ENCODE measurements at regions not wholly inside any gene's neighbourhood (a gene's known extent, or its start where the extent isn't known, plus 50 kb on each side); places are given as distances from the start of the nearest gene placed in this dataset.

DNA sequence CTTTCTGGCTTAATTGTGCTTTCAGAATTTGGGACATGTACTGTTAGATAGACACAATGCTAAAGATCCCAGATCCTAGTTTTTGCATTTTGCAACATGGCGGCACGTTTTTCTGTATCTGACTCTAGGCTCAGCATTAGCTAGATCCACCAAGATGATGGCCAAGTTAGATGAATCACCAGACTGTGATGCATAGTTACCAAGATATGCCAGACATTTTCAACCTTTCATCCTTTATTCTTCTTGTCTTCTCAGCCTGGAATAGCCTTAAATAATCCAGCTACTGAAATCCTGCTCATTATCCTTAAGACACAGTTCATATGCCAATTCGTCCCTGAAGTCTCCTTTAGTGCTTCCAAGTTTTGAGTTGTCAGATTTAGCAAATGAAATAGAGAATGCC, 144.9 kb upstream of the CRY1 start:
- Mint-ChIP-seq H3K27me3 (ENCODE audit: low read depth) (no peaks in the 10 kb centered on the region), H3K27ac (no peak overlapping the region), H3K9me3 (no peaks in the 10 kb centered on the region), H3K36me3 (ENCODE audit: insufficient read depth in 1 of 3, low read depth in 3 of 3) (no peaks in the 10 kb centered on the region), H3K4me1 (peaks cover 22 to 25% of the 10 kb centered on the region in 2 experiments), H3K4me3 (no peak overlapping the region)
- no peak overlapping the region for H4K5ac ChIP-seq (ENCODE audit: insufficient read length, low read depth, low read length)
- no peaks in the 10 kb centered on the region for H3K9me3 ChIP-seq (ENCODE audit: control insufficient read depth, low read depth, low read length)
- no peaks in the 10 kb centered on the region for H3K23me2 ChIP-seq (ENCODE audit: insufficient read length, low read depth, low read length, poor library complexity, severe bottlenecking)
- no peak overlapping the region for H4K8ac ChIP-seq (replicated peaks; ENCODE audit: insufficient read length, low read depth, low read length)
- H2AFZ ChIP-seq (ENCODE audit: low read length) = no peak overlapping the region
- no peaks in the 10 kb centered on the region for H3K79me2 ChIP-seq (ENCODE audit: insufficient read depth, low read length)
- peaks cover 6% of the 10 kb centered on the region for H3K4me1 ChIP-seq (ENCODE audit: insufficient read depth, low read length)
- no peak overlapping the region for H3K23ac ChIP-seq (ENCODE audit: insufficient read length, low read depth, low read length)
- DNase-seq = no peak
- no peak overlapping the region for H3K18ac ChIP-seq (ENCODE audit: insufficient read length, low read depth, low read length)
- no peak overlapping the region for H3T11ph ChIP-seq (ENCODE audit: low read length)
- no peaks in the 10 kb centered on the region; the same call in 1 of the 2 replicates for H3K27me3 ChIP-seq (ENCODE audit: insufficient read depth, low read length)
- H2AK5ac ChIP-seq (ENCODE audit: insufficient read length, low read length) = no peak overlapping the region
- no peak overlapping the region for H2BK5ac ChIP-seq (ENCODE audit: insufficient read length, low read length)
- H3K27ac ChIP-seq (ENCODE audit: insufficient read length, low read depth, low read length) = no peak overlapping the region
- no peak overlapping the region for H2BK12ac ChIP-seq (ENCODE audit: insufficient read length, low read depth, low read length)
- H3K4me2 ChIP-seq (ENCODE audit: insufficient read depth, insufficient read length, low read length) = no peak overlapping the region
- no peak overlapping the region for H2BK15ac ChIP-seq (ENCODE audit: low read depth, low read length)
- no CpG with 5 or more reads among the region's 3 CpGs for WGBS (ENCODE audit: extremely low coverage, insufficient read length, low lambda C conversion rate)
- no peaks in the 10 kb centered on the region for H4K20me1 ChIP-seq (ENCODE audit: control insufficient read depth, insufficient read depth, insufficient read length)
- TF ChIP-seq, protein P1, sequence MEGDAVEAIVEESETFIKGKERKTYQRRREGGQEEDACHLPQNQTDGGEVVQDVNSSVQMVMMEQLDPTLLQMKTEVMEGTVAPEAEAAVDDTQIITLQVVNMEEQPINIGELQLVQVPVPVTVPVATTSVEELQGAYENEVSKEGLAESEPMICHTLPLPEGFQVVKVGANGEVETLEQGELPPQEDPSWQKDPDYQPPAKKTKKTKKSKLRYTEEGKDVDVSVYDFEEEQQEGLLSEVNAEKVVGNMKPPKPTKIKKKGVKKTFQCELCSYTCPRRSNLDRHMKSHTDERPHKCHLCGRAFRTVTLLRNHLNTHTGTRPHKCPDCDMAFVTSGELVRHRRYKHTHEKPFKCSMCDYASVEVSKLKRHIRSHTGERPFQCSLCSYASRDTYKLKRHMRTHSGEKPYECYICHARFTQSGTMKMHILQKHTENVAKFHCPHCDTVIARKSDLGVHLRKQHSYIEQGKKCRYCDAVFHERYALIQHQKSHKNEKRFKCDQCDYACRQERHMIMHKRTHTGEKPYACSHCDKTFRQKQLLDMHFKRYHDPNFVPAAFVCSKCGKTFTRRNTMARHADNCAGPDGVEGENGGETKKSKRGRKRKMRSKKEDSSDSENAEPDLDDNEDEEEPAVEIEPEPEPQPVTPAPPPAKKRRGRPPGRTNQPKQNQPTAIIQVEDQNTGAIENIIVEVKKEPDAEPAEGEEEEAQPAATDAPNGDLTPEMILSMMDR (conservative IDR thresholded peaks at IDR 0.05) = no peak
- H3K79me1 ChIP-seq (ENCODE audit: insufficient read depth, low read depth, low read length, poor library complexity, severe bottlenecking) = no peaks in the 10 kb centered on the region
- H3K14ac ChIP-seq (ENCODE audit: insufficient read depth, low read length) = no peak overlapping the region
- H4K91ac ChIP-seq (ENCODE audit: insufficient read length, low read depth, low read length) = no peak overlapping the region
- no peak overlapping the region for H3K4ac ChIP-seq (ENCODE audit: low read depth, low read length)
- H2BK20ac ChIP-seq (ENCODE audit: low read depth, low read length, poor library complexity, severe bottlenecking) = no peak overlapping the region
- H3K56ac ChIP-seq (ENCODE audit: insufficient read length, low read depth, low read length) = no peak overlapping the region
- H3K9ac ChIP-seq (ENCODE audit: extremely low read depth, insufficient read length, low read length) = no peak overlapping the region
- no peak overlapping the region for H2BK120ac ChIP-seq (ENCODE audit: low read depth, low read length, poor library complexity, severe bottlenecking)

All from H9 (cell line).